Transverse colon (tissue), 4 donors: ENCODE measurements at regions not wholly inside any gene's neighbourhood (a gene's known extent, or its start where the extent isn't known, plus 50 kb on each side); places are given as distances from the start of the nearest gene placed in this dataset.

Source experiments
- CTCF ChIP-seq, 5 experiments: fragments of 200-600 bp in 3 of 5; fragments of 450-650 bp in 2 of 5; sonication (generic) in 3 of 5; IDR thresholded peaks; 1 replicate in 2 of 5; 2 replicates in 3 of 5; pipeline ENCODE4 v1.5.1; 2016 to 2017; ENCODE audit warnings: antibody characterized with exemption in 5 of 5, inconsistent platforms in 3 of 5, mild to moderate bottlenecking in 2 of 5, moderate library complexity in 1 of 5
- EP300 ChIP-seq: sonication (generic); formaldehyde crosslinking; IDR thresholded peaks from one replicate; pipeline ENCODE4 v1.6.1; 2017; ENCODE audit warnings: antibody characterized with exemption, low read depth
- POLR2A ChIP-seq: fragments of 450-650 bp; IDR thresholded peaks from one replicate; pipeline ENCODE4 v1.6.1; 2016; ENCODE audit warnings: antibody characterized with exemption, mild to moderate bottlenecking, moderate library complexity
- POLR2AphosphoS5 ChIP-seq, 3 donors: sonication (generic); formaldehyde crosslinking; IDR thresholded peaks; one replicate each; pipeline ENCODE4 v1.6.1; 2016; ENCODE audit warnings: antibody characterized with exemption in 3 of 3

GRCh38 chr2:79447463-79447862 is 65.4 kb upstream of the CTNNA2 start:
- TF ChIP-seq CTCF (IDR thresholded peaks at IDR 0.05), result no peak
- no peak for TF ChIP-seq POLR2A
- no peak for TF ChIP-seq EP300
- TF ChIP-seq POLR2AphosphoS5 (IDR thresholded peaks at IDR 0.05), result no peak
